Activated CD4-positive, alpha-beta memory T cell treated with anti-CD3 and anti-CD28 coated beads for 36 hours (primary cell): ENCODE measurements at regions not wholly inside any gene's neighbourhood (a gene's known extent, or its start where the extent isn't known, plus 50 kb on each side); places are given as distances from the start of the nearest gene placed in this dataset.

ENCODE experiments used
- CTCF ChIA-PET: fragments of 350-600 bp; sonication (Branson Sonifier 250); formaldehyde crosslinking; loops from one replicate; lab custom pipeline; 2021; ENCODE audit warnings: antibody characterized with exemption, inconsistent platforms; lab: Charles Lee
- POLR2A ChIA-PET: fragments of 350-600 bp; sonication (Branson Sonifier 250); formaldehyde crosslinking; loops from one replicate; lab custom pipeline; 2021; ENCODE audit warnings: antibody characterized with exemption; lab: Charles Lee
- DNase-seq: peaks from one replicate; pipeline ENCODE4 v3.0.0-alpha.2; 2020
- H3K27ac Mint-ChIP-seq: one replicate; pipeline ENCODE4 v1.8.0; 2021; ENCODE audit warnings: mixed read lengths
- H3K27me3 Mint-ChIP-seq: one replicate; pipeline ENCODE4 v1.8.0; 2021; ENCODE audit warnings: mixed read lengths
- H3K36me3 Mint-ChIP-seq: one replicate; pipeline ENCODE4 v1.8.0; 2021; ENCODE audit warnings: mixed read lengths
- H3K4me1 Mint-ChIP-seq: one replicate; pipeline ENCODE4 v1.8.0; 2021; ENCODE audit warnings: low read depth, mixed read lengths
- H3K4me3 Mint-ChIP-seq: one replicate; pipeline ENCODE4 v1.8.0; 2021; ENCODE audit warnings: mild to moderate bottlenecking, mixed read lengths
- H3K9me3 Mint-ChIP-seq: one replicate; pipeline ENCODE4 v1.8.0; 2021; ENCODE audit warnings: mixed read lengths
- intact Hi-C: fragments of 100-400 bp; cut with micrococcal nuclease; formaldehyde crosslinking; loops from one replicate; pipeline ENCODE4 v1.15.1; 2023

GRCh38 chr18:41818381-41819355, 136.4 kb upstream of the PIK3C3 start:
- Mint-ChIP-seq H3K4me1 (no peaks in the 10 kb centered on the region), H3K27me3 (no peaks in the 10 kb centered on the region), H3K9me3 (no peaks in the 10 kb centered on the region), H3K27ac (no peak overlapping the region), H3K4me3 (no peak overlapping the region), H3K36me3 (no peaks in the 10 kb centered on the region)
- ChIA-PET POLR2A (no interaction called here), CTCF (no interaction called here)
- DNase-seq: no peak
- intact Hi-C loops: no loop called here

GRCh38 chr18:41814651-41815050, 140.4 kb upstream of the PIK3C3 start:
- Mint-ChIP-seq H3K27ac (no peak overlapping the region), H3K36me3 (no peaks in the 10 kb centered on the region), H3K9me3 (no peaks in the 10 kb centered on the region), H3K27me3 (peaks cover 2% of the 10 kb centered on the region), H3K4me3 (no peak overlapping the region), H3K4me1 (no peaks in the 10 kb centered on the region)
- DNase-seq: no peak
- CTCF ChIA-PET: no interaction called here
- intact Hi-C loops: no loop called here
- POLR2A ChIA-PET: no interaction called here

GRCh38 chr18:41809652-41810051, 145.4 kb upstream of the PIK3C3 start:
- POLR2A ChIA-PET: no interaction called here
- H3K4me3 Mint-ChIP-seq: no peak overlapping the region
- no peaks in the 10 kb centered on the region for H3K36me3 Mint-ChIP-seq
- H3K27me3 Mint-ChIP-seq: peaks cover 3% of the 10 kb centered on the region
- no peaks in the 10 kb centered on the region for H3K9me3 Mint-ChIP-seq
- no peak overlapping the region for H3K27ac Mint-ChIP-seq
- CTCF ChIA-PET: no interaction called here
- DNase-seq: no peak
- intact Hi-C loops: no loop called here
- no peaks in the 10 kb centered on the region for H3K4me1 Mint-ChIP-seq

- CTCF ChIA-PET: no interaction called here
- H3K27ac Mint-ChIP-seq: no peak overlapping the region
- H3K4me3 Mint-ChIP-seq: no peak overlapping the region
- H3K36me3 Mint-ChIP-seq: no peaks in the 10 kb centered on the region
- no peaks in the 10 kb centered on the region for H3K9me3 Mint-ChIP-seq
- H3K27me3 Mint-ChIP-seq: peaks cover 5% of the 10 kb centered on the region
- POLR2A ChIA-PET: no interaction called here
- intact Hi-C loops: no loop called here
- DNase-seq: no peak
- no peaks in the 10 kb centered on the region for H3K4me1 Mint-ChIP-seq
Measured at GRCh38 chr18:41805341-41805740, 149.7 kb upstream of the PIK3C3 start.

- H3K36me3 Mint-ChIP-seq: no peaks in the 10 kb centered on the region
- intact Hi-C loops: no loop called here
- H3K4me1 Mint-ChIP-seq: no peaks in the 10 kb centered on the region
Measured at GRCh38 chr18:41798879-41799278, 156.2 kb upstream of the PIK3C3 start.

GRCh38 chr18:41790687-41791086, 164.3 kb upstream of the PIK3C3 start:
- intact Hi-C loops: no loop called here
- H3K4me1 Mint-ChIP-seq: no peaks in the 10 kb centered on the region
- H3K4me3 Mint-ChIP-seq: no peak overlapping the region
- ChIA-PET CTCF (no interaction called here), POLR2A (no interaction called here)
- no peak overlapping the region for H3K27ac Mint-ChIP-seq
- DNase-seq: no peak
- H3K36me3 Mint-ChIP-seq: no peaks in the 10 kb centered on the region
- H3K9me3 Mint-ChIP-seq: no peaks in the 10 kb centered on the region
- H3K27me3 Mint-ChIP-seq: no peaks in the 10 kb centered on the region

More at GRCh38 chr18:41798879-41799278, 156.2 kb upstream of the PIK3C3 start:
- Mint-ChIP-seq H3K27me3 (peaks cover 2% of the 10 kb centered on the region), H3K9me3 (no peaks in the 10 kb centered on the region), H3K4me3 (no peak overlapping the region), H3K27ac (no peak overlapping the region)
- ChIA-PET CTCF (no interaction called here), POLR2A (no interaction called here)
- no peak for DNase-seq

- CTCF ChIA-PET: no interaction called here
- DNase-seq: no peak
- intact Hi-C loops: no loop called here
- POLR2A ChIA-PET: no interaction called here
- Mint-ChIP-seq H3K9me3 (no peaks in the 10 kb centered on the region), H3K27ac (no peak overlapping the region), H3K4me3 (no peak overlapping the region), H3K36me3 (no peaks in the 10 kb centered on the region), H3K27me3 (no peaks in the 10 kb centered on the region), H3K4me1 (no peaks in the 10 kb centered on the region)
Measured at GRCh38 chr18:41789001-41789400, 166.0 kb upstream of the PIK3C3 start.

- intact Hi-C loops: no loop called here
- CTCF ChIA-PET: no interaction called here
- no peak overlapping the region for H3K4me3 Mint-ChIP-seq
Measured at GRCh38 chr18:41783879-41784278, 171.2 kb upstream of the PIK3C3 start.

GRCh38 chr18:41783065-41783818, 171.8 kb upstream of the PIK3C3 start:
- H3K4me1 Mint-ChIP-seq: no peaks in the 10 kb centered on the region
- intact Hi-C loops: no loop called here
- no peaks in the 10 kb centered on the region for H3K36me3 Mint-ChIP-seq
- CTCF ChIA-PET: no interaction called here
- H3K4me3 Mint-ChIP-seq: no peak overlapping the region
- DNase-seq: no peak
- H3K27me3 Mint-ChIP-seq: no peaks in the 10 kb centered on the region
- H3K27ac Mint-ChIP-seq: no peak overlapping the region
- POLR2A ChIA-PET: no interaction called here
- H3K9me3 Mint-ChIP-seq: no peaks in the 10 kb centered on the region

More at GRCh38 chr18:41783879-41784278, 171.2 kb upstream of the PIK3C3 start:
- no peaks in the 10 kb centered on the region for H3K27me3 Mint-ChIP-seq
- H3K27ac Mint-ChIP-seq: no peak overlapping the region
- no peak for DNase-seq
- H3K4me1 Mint-ChIP-seq: no peaks in the 10 kb centered on the region
- H3K9me3 Mint-ChIP-seq: no peaks in the 10 kb centered on the region
- H3K36me3 Mint-ChIP-seq: no peaks in the 10 kb centered on the region
- POLR2A ChIA-PET: no interaction called here

- Mint-ChIP-seq H3K4me3 (no peak overlapping the region), H3K9me3 (no peaks in the 10 kb centered on the region), H3K4me1 (no peaks in the 10 kb centered on the region), H3K36me3 (no peaks in the 10 kb centered on the region), H3K27me3 (no peaks in the 10 kb centered on the region), H3K27ac (no peak overlapping the region)
- ChIA-PET CTCF (no interaction called here), POLR2A (no interaction called here)
- DNase-seq: no peak
- intact Hi-C loops: no loop called here
Measured at GRCh38 chr18:41771973-41772372, 183.1 kb upstream of the PIK3C3 start.

GRCh38 chr18:41769265-41769664, 185.8 kb upstream of the PIK3C3 start:
- H3K4me1 Mint-ChIP-seq: no peaks in the 10 kb centered on the region
- H3K27ac Mint-ChIP-seq: no peak overlapping the region
- H3K9me3 Mint-ChIP-seq: no peaks in the 10 kb centered on the region
- no peaks in the 10 kb centered on the region for H3K36me3 Mint-ChIP-seq
- ChIA-PET POLR2A (no interaction called here), CTCF (no interaction called here)
- intact Hi-C loops: no loop called here
- no peak for DNase-seq
- no peaks in the 10 kb centered on the region for H3K27me3 Mint-ChIP-seq
- H3K4me3 Mint-ChIP-seq: no peak overlapping the region

GRCh38 chr18:41768467-41768866, 186.6 kb upstream of the PIK3C3 start:
- ChIA-PET CTCF (no interaction called here), POLR2A (no interaction called here)
- intact Hi-C loops: no loop called here
- H3K36me3 Mint-ChIP-seq: no peaks in the 10 kb centered on the region
- H3K9me3 Mint-ChIP-seq: no peaks in the 10 kb centered on the region
- H3K27ac Mint-ChIP-seq: no peak overlapping the region
- no peaks in the 10 kb centered on the region for H3K4me1 Mint-ChIP-seq
- H3K4me3 Mint-ChIP-seq: no peak overlapping the region
- DNase-seq: no peak
- H3K27me3 Mint-ChIP-seq: no peaks in the 10 kb centered on the region
